Sigmoid colon (tissue), 6 donors: ENCODE measurements at regions not wholly inside any gene's neighbourhood (a gene's known extent, or its start where the extent isn't known, plus 50 kb on each side); places are given as distances from the start of the nearest gene placed in this dataset.

Source experiments
- DNase-seq: peaks from one replicate; pipeline ENCODE4 v3.0.0-alpha.2; 2019
- H3K27ac ChIP-seq, 4 donors: fragments of 200-600 bp; sonication (generic); one replicate each; pipeline ENCODE4 v1.5.1; 2016 to 2019; ENCODE audit warnings: mild to moderate bottlenecking in 1 of 4
- H3K27me3 ChIP-seq, 3 donors: fragments of 200-600 bp; sonication (generic); one replicate each; pipeline ENCODE4 v1.5.1; 2019; ENCODE audit warnings: mild to moderate bottlenecking in 1 of 3
- H3K36me3 ChIP-seq, 4 donors: fragments of 200-600 bp; sonication (generic); one replicate each; pipeline ENCODE4 v1.5.1; 2016 to 2019
- H3K4me1 ChIP-seq, 4 donors: fragments of 200-600 bp; sonication (generic); one replicate each; pipeline ENCODE4 v1.5.1; 2017 to 2019
- H3K4me3 ChIP-seq, 4 donors: fragments of 200-600 bp; sonication (generic); one replicate each; pipeline ENCODE4 v1.5.1; 2017 to 2019; ENCODE audit warnings: mild to moderate bottlenecking in 2 of 4, moderate library complexity in 1 of 4
- H3K9me3 ChIP-seq, 4 donors: fragments of 200-600 bp in 3 of 4; sonication (generic) in 3 of 4; one replicate each; pipeline versions ENCODE4 v1.5.1 to v1.6.1; 2013 to 2019
- CTCF ChIP-seq, 4 experiments: fragments of 450-650 bp in 3 of 4; fragments of 200-600 bp in 1 of 4; IDR thresholded peaks; one replicate each; pipeline ENCODE4 v1.5.1; 2016 to 2019; ENCODE audit warnings: antibody characterized with exemption in 4 of 4, mild to moderate bottlenecking in 3 of 4, moderate library complexity in 2 of 4
- EP300 ChIP-seq, 4 donors: sonication (generic); formaldehyde crosslinking; IDR thresholded peaks; one replicate each; pipeline ENCODE4 v1.6.1; 2017; ENCODE audit warnings: antibody characterized with exemption in 4 of 4
- POLR2A ChIP-seq, 2 donors: fragments of 450-650 bp; IDR thresholded peaks; one replicate each; pipeline ENCODE4 v1.6.1; 2016; ENCODE audit warnings: antibody characterized with exemption in 2 of 2, mild to moderate bottlenecking in 2 of 2, moderate library complexity in 2 of 2
- POLR2AphosphoS5 ChIP-seq, 4 donors: sonication (generic); formaldehyde crosslinking; IDR thresholded peaks; one replicate each; pipeline ENCODE4 v1.6.1; 2017; ENCODE audit warnings: antibody characterized with exemption in 4 of 4
- WGBS, 2 donors: extraction: QIAGEN DNeasy Blood & Tissue Kit; methylation state at CpG; one replicate each; pipeline ENCODE4 v1.1.7; 2013; 5-methylcytosine and 5-hydroxymethylcytosine counted together
- intact Hi-C: fragments of 100-400 bp; cut with DNase I; formaldehyde crosslinking; loops from one replicate; pipeline ENCODE4 v1.15.1; 2023
- donor health status: healthy with polysubstance abuse.
- donor health status: healthy.

- no peaks in the 10 kb centered on the region for H3K36me3 ChIP-seq
- H3K27me3 ChIP-seq = no peaks in the 10 kb centered on the region
- TF ChIP-seq CTCF (IDR thresholded peaks at IDR 0.05) (no peak), POLR2AphosphoS5 (IDR thresholded peaks at IDR 0.05) (no peak), POLR2A (IDR thresholded peaks at IDR 0.05) (no peak), EP300 (IDR thresholded peaks at IDR 0.05) (no peak)
- H3K27ac ChIP-seq = no peak overlapping the region
- no peak overlapping the region for H3K4me3 ChIP-seq
- DNase-seq = no peak
- intact Hi-C loops = no loop called here
- H3K4me1 ChIP-seq = peaks cover 0 to 45% (median 40%) of the 10 kb centered on the region in 4 donors
- H3K9me3 ChIP-seq = no peaks in the 10 kb centered on the region
- 92 to 96% methylated on average over 8 of the region's 8 CpGs for WGBS, 2 donors
Measured at GRCh38 chr10:78780551-78780961, 288.2 kb upstream of the ZMIZ1 start.

GRCh38 chr10:78781251-78781913 is 287.4 kb upstream of the ZMIZ1 start:
- H3K4me1 ChIP-seq = peaks cover 0 to 37% (median 32%) of the 10 kb centered on the region in 4 donors
- TF ChIP-seq POLR2AphosphoS5 (IDR thresholded peaks at IDR 0.05) (no peak), CTCF (IDR thresholded peaks at IDR 0.05) (no peak), EP300 (IDR thresholded peaks at IDR 0.05) (no peak), POLR2A (IDR thresholded peaks at IDR 0.05) (no peak)
- no peak for DNase-seq
- H3K27me3 ChIP-seq = no peaks in the 10 kb centered on the region
- intact Hi-C loops = no loop called here
- no peak overlapping the region for H3K27ac ChIP-seq
- H3K36me3 ChIP-seq = no peaks in the 10 kb centered on the region
- no peaks in the 10 kb centered on the region for H3K9me3 ChIP-seq
- WGBS, 2 donors = 88 to 90% methylated on average over 10 of the region's 10 CpGs
- H3K4me3 ChIP-seq = no peak overlapping the region

- TF ChIP-seq POLR2A (IDR thresholded peaks at IDR 0.05) (no peak), POLR2AphosphoS5 (IDR thresholded peaks at IDR 0.05) (no peak), EP300 (IDR thresholded peaks at IDR 0.05) (no peak), CTCF (IDR thresholded peaks at IDR 0.05) (no peak)
- WGBS, 2 donors = 84 to 94% methylated on average over 6 of the region's 6 CpGs
- H3K27me3 ChIP-seq = no peaks in the 10 kb centered on the region
- H3K4me1 ChIP-seq = peaks cover 0 to 30% (median 26%) of the 10 kb centered on the region in 4 donors
- no peaks in the 10 kb centered on the region for H3K9me3 ChIP-seq
- H3K36me3 ChIP-seq = no peaks in the 10 kb centered on the region
- H3K27ac ChIP-seq = no peak overlapping the region
- no peak overlapping the region for H3K4me3 ChIP-seq
- no peak for DNase-seq
- intact Hi-C loops = no loop called here
Measured at GRCh38 chr10:78781991-78782390, 286.8 kb upstream of the ZMIZ1 start.

GRCh38 chr10:78782441-78782840 is 286.3 kb upstream of the ZMIZ1 start:
- H3K4me1 ChIP-seq = peaks cover 0 to 26% (median 21%) of the 10 kb centered on the region in 4 donors
- no peaks in the 10 kb centered on the region for H3K9me3 ChIP-seq
- no peaks in the 10 kb centered on the region for H3K27me3 ChIP-seq
- no peak overlapping the region for H3K4me3 ChIP-seq
- H3K36me3 ChIP-seq = no peaks in the 10 kb centered on the region
- no peak overlapping the region for H3K27ac ChIP-seq
- no peak for DNase-seq
- WGBS, 2 donors = 88 to 90% methylated on average over 6 of the region's 6 CpGs
- TF ChIP-seq EP300 (IDR thresholded peaks at IDR 0.05) (no peak), POLR2A (IDR thresholded peaks at IDR 0.05) (no peak), POLR2AphosphoS5 (IDR thresholded peaks at IDR 0.05) (no peak), CTCF (IDR thresholded peaks at IDR 0.05) (no peak)
- intact Hi-C loops = no loop called here

- Histone ChIP-seq H3K36me3 (no peaks in the 10 kb centered on the region), H3K9me3 (no peaks in the 10 kb centered on the region), H3K4me1 (peaks cover 0 to 13% (median 9%) of the 10 kb centered on the region in 4 donors), H3K4me3 (no peak overlapping the region), H3K27ac (no peak overlapping the region), H3K27me3 (no peaks in the 10 kb centered on the region)
- WGBS, 2 donors = 88 to 93% methylated on average over 3 of the region's 3 CpGs
- TF ChIP-seq POLR2A (IDR thresholded peaks at IDR 0.05) (no peak), CTCF (IDR thresholded peaks at IDR 0.05) (no peak), POLR2AphosphoS5 (IDR thresholded peaks at IDR 0.05) (no peak), EP300 (IDR thresholded peaks at IDR 0.05) (no peak)
- intact Hi-C loops = no loop called here
- no peak for DNase-seq
Measured at GRCh38 chr10:78783753-78784152, 285.0 kb upstream of the ZMIZ1 start.
